ENCODE measurements at regions not wholly inside any gene's neighbourhood (a gene's known extent, or its start where the extent isn't known, plus 50 kb on each side); places are given as distances from the start of the nearest gene placed in this dataset.

DNA sequence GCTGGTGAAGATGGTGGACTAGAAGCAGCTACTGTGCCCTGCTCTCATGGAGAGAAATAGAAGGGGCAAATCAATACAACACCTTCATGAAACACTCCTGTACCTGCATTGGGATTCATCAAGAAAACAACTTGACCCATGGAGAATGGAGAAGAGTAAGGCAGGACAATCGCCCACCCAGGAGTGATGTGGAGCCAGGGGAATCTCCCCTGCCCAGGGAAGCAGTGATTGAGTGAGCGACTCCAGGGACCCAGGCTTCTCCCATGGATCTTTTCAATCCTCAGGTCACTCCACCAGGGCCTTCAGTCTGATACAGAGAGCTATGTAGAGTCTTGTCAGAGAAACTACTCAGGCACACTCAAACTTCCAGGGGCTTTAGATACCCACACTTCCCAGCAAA, 161.9 kb upstream of the DYRK2 start:
- TF ChIP-seq EGR1 (IDR thresholded peaks at IDR 0.05; ENCODE audit: low read depth in 2 of 2) (no peak), HNF4A (conservative IDR thresholded peaks at IDR 0.05) (no peak), SP1 (IDR thresholded peaks at IDR 0.05) (no peak), RAD21 (IDR thresholded peaks at IDR 0.05) (no peak), TAF1 (conservative IDR thresholded peaks at IDR 0.05) (no peak), JUND (IDR thresholded peaks at IDR 0.05) (no peak)
- TF ChIP-seq, protein P1, sequence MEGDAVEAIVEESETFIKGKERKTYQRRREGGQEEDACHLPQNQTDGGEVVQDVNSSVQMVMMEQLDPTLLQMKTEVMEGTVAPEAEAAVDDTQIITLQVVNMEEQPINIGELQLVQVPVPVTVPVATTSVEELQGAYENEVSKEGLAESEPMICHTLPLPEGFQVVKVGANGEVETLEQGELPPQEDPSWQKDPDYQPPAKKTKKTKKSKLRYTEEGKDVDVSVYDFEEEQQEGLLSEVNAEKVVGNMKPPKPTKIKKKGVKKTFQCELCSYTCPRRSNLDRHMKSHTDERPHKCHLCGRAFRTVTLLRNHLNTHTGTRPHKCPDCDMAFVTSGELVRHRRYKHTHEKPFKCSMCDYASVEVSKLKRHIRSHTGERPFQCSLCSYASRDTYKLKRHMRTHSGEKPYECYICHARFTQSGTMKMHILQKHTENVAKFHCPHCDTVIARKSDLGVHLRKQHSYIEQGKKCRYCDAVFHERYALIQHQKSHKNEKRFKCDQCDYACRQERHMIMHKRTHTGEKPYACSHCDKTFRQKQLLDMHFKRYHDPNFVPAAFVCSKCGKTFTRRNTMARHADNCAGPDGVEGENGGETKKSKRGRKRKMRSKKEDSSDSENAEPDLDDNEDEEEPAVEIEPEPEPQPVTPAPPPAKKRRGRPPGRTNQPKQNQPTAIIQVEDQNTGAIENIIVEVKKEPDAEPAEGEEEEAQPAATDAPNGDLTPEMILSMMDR (IDR thresholded peaks at IDR 0.05; ENCODE audit: low read depth, low read length, missing input control), result no peak
- TF ChIP-seq, protein P2, sequence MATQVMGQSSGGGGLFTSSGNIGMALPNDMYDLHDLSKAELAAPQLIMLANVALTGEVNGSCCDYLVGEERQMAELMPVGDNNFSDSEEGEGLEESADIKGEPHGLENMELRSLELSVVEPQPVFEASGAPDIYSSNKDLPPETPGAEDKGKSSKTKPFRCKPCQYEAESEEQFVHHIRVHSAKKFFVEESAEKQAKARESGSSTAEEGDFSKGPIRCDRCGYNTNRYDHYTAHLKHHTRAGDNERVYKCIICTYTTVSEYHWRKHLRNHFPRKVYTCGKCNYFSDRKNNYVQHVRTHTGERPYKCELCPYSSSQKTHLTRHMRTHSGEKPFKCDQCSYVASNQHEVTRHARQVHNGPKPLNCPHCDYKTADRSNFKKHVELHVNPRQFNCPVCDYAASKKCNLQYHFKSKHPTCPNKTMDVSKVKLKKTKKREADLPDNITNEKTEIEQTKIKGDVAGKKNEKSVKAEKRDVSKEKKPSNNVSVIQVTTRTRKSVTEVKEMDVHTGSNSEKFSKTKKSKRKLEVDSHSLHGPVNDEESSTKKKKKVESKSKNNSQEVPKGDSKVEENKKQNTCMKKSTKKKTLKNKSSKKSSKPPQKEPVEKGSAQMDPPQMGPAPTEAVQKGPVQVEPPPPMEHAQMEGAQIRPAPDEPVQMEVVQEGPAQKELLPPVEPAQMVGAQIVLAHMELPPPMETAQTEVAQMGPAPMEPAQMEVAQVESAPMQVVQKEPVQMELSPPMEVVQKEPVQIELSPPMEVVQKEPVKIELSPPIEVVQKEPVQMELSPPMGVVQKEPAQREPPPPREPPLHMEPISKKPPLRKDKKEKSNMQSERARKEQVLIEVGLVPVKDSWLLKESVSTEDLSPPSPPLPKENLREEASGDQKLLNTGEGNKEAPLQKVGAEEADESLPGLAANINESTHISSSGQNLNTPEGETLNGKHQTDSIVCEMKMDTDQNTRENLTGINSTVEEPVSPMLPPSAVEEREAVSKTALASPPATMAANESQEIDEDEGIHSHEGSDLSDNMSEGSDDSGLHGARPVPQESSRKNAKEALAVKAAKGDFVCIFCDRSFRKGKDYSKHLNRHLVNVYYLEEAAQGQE (IDR thresholded peaks at IDR 0.05), result no peak
- TF ChIP-seq, protein P3, sequence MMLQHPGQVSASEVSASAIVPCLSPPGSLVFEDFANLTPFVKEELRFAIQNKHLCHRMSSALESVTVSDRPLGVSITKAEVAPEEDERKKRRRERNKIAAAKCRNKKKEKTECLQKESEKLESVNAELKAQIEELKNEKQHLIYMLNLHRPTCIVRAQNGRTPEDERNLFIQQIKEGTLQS (IDR thresholded peaks at IDR 0.05), result no peak
- TF ChIP-seq, protein P4, sequence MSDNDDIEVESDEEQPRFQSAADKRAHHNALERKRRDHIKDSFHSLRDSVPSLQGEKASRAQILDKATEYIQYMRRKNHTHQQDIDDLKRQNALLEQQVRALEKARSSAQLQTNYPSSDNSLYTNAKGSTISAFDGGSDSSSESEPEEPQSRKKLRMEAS (IDR thresholded peaks at IDR 0.05), result no peak
